ENCODE measurements at regions not wholly inside any gene's neighbourhood (a gene's known extent, or its start where the extent isn't known, plus 50 kb on each side); places are given as distances from the start of the nearest gene placed in this dataset.

GRCh38 chr12:73935817-73936216 is 601.8 kb upstream of the ATXN7L3B start:
- H3K4me3 ChIP-seq (ENCODE audit: low read depth, low read length), result no peak overlapping the region
- no peak for DNase-seq (ENCODE audit: low read depth)
- in situ Hi-C loops (cut with HindIII; ENCODE audit: low sequenced_read_pairs), result no loop called here
- no peak for TF ChIP-seq CTCF (IDR thresholded peaks at IDR 0.05; ENCODE audit: low read depth, low read length, missing control alignments)

DNA sequence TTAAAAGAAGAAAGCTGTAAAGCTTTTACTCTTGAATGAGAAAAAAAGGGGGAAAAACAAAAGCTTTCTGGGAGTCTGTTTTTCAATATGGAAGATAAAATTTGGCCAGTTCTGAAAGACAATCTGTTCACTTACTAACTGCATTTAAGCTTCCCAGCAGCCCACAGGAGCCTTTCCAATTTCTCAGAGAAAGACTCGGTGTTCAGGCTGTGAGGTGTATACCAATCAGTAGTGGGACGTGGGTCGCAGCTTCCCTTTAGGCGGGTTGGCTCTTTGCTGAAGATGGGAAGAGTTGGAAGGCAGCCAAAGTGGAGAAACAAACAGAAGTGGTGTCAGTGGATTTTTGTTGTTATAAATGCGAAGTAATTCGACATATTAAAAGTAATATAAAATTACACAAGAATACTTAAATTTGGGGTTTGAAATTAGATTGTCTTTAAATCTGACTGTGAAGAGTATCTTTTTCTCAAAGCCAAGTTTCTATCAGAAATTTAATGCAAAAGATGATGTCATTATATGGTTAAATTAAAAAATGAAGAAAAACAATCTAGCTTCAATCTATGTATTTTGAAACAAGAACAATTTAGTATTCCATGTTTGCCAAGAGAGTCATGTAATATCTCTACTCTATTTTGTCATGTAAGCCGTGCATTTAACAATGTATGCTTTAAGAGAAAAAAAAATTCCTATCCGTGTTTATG is 590.2 kb upstream of the ATXN7L3B start:
- in situ Hi-C loops (cut with HindIII; ENCODE audit: low sequenced_read_pairs), result no loop called here
- no peak for DNase-seq (ENCODE audit: low read depth)
- no peak overlapping the region for H3K4me3 ChIP-seq (ENCODE audit: low read depth, low read length)
- TF ChIP-seq CTCF (IDR thresholded peaks at IDR 0.05; ENCODE audit: low read depth, low read length, missing control alignments), result no peak

DNA sequence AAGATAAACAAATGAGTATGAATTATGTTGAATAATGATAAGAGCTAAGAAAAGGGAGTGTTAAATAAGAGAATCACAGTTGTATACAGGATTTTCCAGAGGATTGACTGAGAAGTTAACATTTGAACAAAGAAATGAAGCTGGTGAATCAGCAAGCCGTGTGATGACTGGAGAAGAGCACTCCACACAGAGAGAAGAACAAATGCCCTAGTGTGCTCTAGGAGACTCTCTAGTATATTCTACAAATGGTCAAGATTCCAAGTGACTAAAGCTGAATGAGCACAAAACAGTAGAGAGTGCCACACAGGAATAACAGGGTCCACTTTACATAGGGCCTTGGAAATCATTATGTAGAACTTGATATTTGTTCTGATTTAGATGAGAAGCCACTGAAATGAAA is 587.1 kb upstream of the ATXN7L3B start:
- H3K4me3 ChIP-seq (ENCODE audit: low read depth, low read length), result no peak overlapping the region
- no peak for TF ChIP-seq CTCF (IDR thresholded peaks at IDR 0.05; ENCODE audit: low read depth, low read length, missing control alignments)
- in situ Hi-C loops (cut with HindIII; ENCODE audit: low sequenced_read_pairs), result no loop called here
- no peak for DNase-seq (ENCODE audit: low read depth)

- no peak for DNase-seq (ENCODE audit: low read depth)
- H3K4me3 ChIP-seq (ENCODE audit: low read depth, low read length), result no peak overlapping the region
- in situ Hi-C loops (cut with HindIII; ENCODE audit: low sequenced_read_pairs), result no loop called here
- no peak for TF ChIP-seq CTCF (IDR thresholded peaks at IDR 0.05; ENCODE audit: low read depth, low read length, missing control alignments)
These were observed 585.5 kb upstream of the ATXN7L3B start for GRCh38 chr12:73951956-73952703.

DNA sequence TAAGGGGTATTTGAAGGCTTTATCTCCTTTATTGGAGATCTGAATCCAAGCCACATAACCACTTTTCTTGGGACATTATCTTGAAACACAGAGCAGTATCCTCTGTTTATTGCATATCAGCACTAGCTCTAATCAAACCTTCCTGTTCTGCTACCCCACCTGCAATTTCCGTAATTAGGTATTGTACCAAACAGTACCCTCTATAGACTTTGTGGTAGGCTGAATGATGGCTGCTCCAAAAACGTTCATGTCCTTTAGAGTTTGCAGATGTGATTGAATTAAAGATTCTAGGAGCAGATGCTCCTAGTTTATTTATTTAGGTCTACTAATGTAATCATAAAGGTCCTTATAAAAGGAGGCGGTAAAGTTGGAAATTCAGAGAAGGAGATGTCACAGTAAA is 573.0 kb upstream of the ATXN7L3B start:
- TF ChIP-seq CTCF (IDR thresholded peaks at IDR 0.05; ENCODE audit: low read depth, low read length, missing control alignments), result no peak
- no peak for DNase-seq (ENCODE audit: low read depth)
- in situ Hi-C loops (cut with HindIII; ENCODE audit: low sequenced_read_pairs), result no loop called here
- no peak overlapping the region for H3K4me3 ChIP-seq (ENCODE audit: low read depth, low read length)

GRCh38 chr12:73973486-73973885 is 564.1 kb upstream of the ATXN7L3B start:
- H3K4me3 ChIP-seq (ENCODE audit: low read depth, low read length), result no peak overlapping the region
- no peak for TF ChIP-seq CTCF (IDR thresholded peaks at IDR 0.05; ENCODE audit: low read depth, low read length, missing control alignments)
- DNase-seq (ENCODE audit: low read depth), result no peak
- in situ Hi-C loops (cut with HindIII; ENCODE audit: low sequenced_read_pairs), result no loop called here
